ENCODE measurements at regions not wholly inside any gene's neighbourhood (a gene's known extent, or its start where the extent isn't known, plus 50 kb on each side); places are given as distances from the start of the nearest gene placed in this dataset.

- no peaks in the 10 kb centered on the region for H3K27me3 ChIP-seq (ENCODE audit: control insufficient read depth, insufficient read depth, low read length)
- no peaks in the 10 kb centered on the region for H3K79me2 ChIP-seq
- no peak overlapping the region for H3K9ac ChIP-seq
- peaks cover 4% of the 10 kb centered on the region for H3K4me1 ChIP-seq
- no peak overlapping the region for H3K4me3 ChIP-seq (ENCODE audit: low read depth, low read length)
- H3K27ac ChIP-seq: no peak overlapping the region
- TF ChIP-seq, protein P1, sequence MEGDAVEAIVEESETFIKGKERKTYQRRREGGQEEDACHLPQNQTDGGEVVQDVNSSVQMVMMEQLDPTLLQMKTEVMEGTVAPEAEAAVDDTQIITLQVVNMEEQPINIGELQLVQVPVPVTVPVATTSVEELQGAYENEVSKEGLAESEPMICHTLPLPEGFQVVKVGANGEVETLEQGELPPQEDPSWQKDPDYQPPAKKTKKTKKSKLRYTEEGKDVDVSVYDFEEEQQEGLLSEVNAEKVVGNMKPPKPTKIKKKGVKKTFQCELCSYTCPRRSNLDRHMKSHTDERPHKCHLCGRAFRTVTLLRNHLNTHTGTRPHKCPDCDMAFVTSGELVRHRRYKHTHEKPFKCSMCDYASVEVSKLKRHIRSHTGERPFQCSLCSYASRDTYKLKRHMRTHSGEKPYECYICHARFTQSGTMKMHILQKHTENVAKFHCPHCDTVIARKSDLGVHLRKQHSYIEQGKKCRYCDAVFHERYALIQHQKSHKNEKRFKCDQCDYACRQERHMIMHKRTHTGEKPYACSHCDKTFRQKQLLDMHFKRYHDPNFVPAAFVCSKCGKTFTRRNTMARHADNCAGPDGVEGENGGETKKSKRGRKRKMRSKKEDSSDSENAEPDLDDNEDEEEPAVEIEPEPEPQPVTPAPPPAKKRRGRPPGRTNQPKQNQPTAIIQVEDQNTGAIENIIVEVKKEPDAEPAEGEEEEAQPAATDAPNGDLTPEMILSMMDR (IDR thresholded peaks at IDR 0.05): no peak
- peak overlapping the region; percentile 41 for H3K4me2 ChIP-seq (ENCODE audit: low read length)
- no peaks in the 10 kb centered on the region for H3K36me3 ChIP-seq (ENCODE audit: control insufficient read depth, insufficient read depth, low read length)
- H2AFZ ChIP-seq: peak overlapping the region; percentile 54
- H3K9me3 ChIP-seq (ENCODE audit: control insufficient read depth, low read length): no peaks in the 10 kb centered on the region
Measured at GRCh38 chr16:77555791-77556190, 121.0 kb upstream of the ADAMTS18 start.

DNA sequence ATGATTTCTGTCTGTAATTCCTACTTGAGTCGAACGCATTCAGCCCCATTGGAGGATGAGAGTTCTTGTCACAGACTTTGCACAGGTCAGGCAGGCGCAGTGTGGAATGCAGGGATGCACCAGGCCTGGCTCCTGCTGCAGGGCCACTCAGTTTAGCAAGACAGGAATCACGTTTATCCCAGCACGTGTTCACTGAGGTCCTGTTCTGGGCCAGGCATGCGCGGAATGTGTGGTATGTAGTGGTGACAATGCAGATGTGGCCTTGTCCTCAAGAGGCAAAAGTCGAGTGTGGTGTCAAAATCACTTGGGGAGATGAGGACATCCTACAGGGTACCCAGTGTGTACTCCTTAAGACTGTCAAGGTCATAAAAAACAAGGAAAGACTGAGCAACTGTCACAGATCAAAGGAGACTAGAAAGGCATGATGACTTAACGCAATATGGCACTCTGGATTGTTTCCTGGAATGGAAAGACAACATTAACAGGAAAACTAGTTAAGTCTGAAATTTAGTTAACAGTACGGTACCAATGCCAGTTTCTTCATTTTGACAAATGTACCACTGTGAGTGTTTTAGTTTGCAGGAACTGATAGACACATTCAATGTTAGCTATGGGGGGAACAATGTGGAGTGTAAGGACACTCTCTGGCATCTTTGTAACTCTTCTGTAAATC, 121.5 kb upstream of the ADAMTS18 start:
- peak overlapping the region; percentile 54 for H2AFZ ChIP-seq
- no peak overlapping the region for H3K4me2 ChIP-seq (ENCODE audit: low read length)
- no peak overlapping the region for H3K27ac ChIP-seq
- no peak overlapping the region for H3K9ac ChIP-seq
- H3K36me3 ChIP-seq (ENCODE audit: control insufficient read depth, insufficient read depth, low read length): no peaks in the 10 kb centered on the region
- TF ChIP-seq, protein P1 (IDR thresholded peaks at IDR 0.05): no peak
- H3K27me3 ChIP-seq (ENCODE audit: control insufficient read depth, insufficient read depth, low read length): no peaks in the 10 kb centered on the region
- H3K4me1 ChIP-seq: peaks cover 4% of the 10 kb centered on the region
- no peak overlapping the region for H3K4me3 ChIP-seq (ENCODE audit: low read depth, low read length)
- no peaks in the 10 kb centered on the region for H3K79me2 ChIP-seq
- no peaks in the 10 kb centered on the region for H3K9me3 ChIP-seq (ENCODE audit: control insufficient read depth, low read length)

DNA sequence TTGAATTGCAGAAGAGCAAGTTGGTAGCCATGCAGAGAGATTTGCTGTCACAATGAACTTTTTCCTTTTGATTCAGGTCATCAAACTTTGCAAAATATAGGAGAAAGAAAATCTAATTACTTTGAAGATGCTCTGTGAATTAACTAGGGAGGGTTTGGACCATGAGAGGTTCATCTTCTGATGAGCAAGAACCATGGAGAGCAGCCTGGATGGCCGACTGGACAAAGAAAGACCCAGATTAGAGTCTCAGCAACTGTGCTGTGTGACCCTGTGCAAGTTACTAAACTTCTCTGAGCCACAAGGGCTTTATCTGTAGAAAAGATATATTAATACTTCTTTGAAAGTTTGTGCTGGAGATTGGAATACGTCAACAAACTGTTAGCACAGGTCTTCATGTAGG, 122.6 kb upstream of the ADAMTS18 start:
- Histone ChIP-seq H2AFZ (no peak overlapping the region), H3K9ac (no peak overlapping the region), H3K27ac (no peak overlapping the region), H3K4me3 (ENCODE audit: low read depth, low read length) (no peak overlapping the region), H3K4me2 (ENCODE audit: low read length) (no peak overlapping the region), H3K27me3 (ENCODE audit: control insufficient read depth, insufficient read depth, low read length) (no peaks in the 10 kb centered on the region), H3K9me3 (ENCODE audit: control insufficient read depth, low read length) (no peaks in the 10 kb centered on the region), H3K79me2 (no peaks in the 10 kb centered on the region), H3K36me3 (ENCODE audit: control insufficient read depth, insufficient read depth, low read length) (no peaks in the 10 kb centered on the region), H3K4me1 (peaks cover 4% of the 10 kb centered on the region)
- TF ChIP-seq, protein P1 (IDR thresholded peaks at IDR 0.05): no peak

- TF ChIP-seq, protein P1 (IDR thresholded peaks at IDR 0.05): no peak
- no peaks in the 10 kb centered on the region for H3K27me3 ChIP-seq (ENCODE audit: control insufficient read depth, insufficient read depth, low read length)
Measured at GRCh38 chr16:77558786-77559185, 124.0 kb upstream of the ADAMTS18 start.

GRCh38 chr16:77562497-77562896, 127.7 kb upstream of the ADAMTS18 start:
- no peaks in the 10 kb centered on the region for H3K9me3 ChIP-seq (ENCODE audit: control insufficient read depth, low read length)
- no peak overlapping the region for H2AFZ ChIP-seq
- H3K4me3 ChIP-seq (ENCODE audit: low read depth, low read length): no peak overlapping the region
- no peak overlapping the region for H3K9ac ChIP-seq
- H3K27ac ChIP-seq: no peak overlapping the region
- H3K79me2 ChIP-seq: no peaks in the 10 kb centered on the region
- TF ChIP-seq, protein P1 (IDR thresholded peaks at IDR 0.05): no peak
- H3K36me3 ChIP-seq (ENCODE audit: control insufficient read depth, insufficient read depth, low read length): no peaks in the 10 kb centered on the region
- H3K4me2 ChIP-seq (ENCODE audit: low read length): no peak overlapping the region
- H3K4me1 ChIP-seq: no peaks in the 10 kb centered on the region
- H3K27me3 ChIP-seq (ENCODE audit: control insufficient read depth, insufficient read depth, low read length): no peaks in the 10 kb centered on the region

More at GRCh38 chr16:77558786-77559185, 124.0 kb upstream of the ADAMTS18 start:
- H3K9ac ChIP-seq: no peak overlapping the region
- H3K36me3 ChIP-seq (ENCODE audit: control insufficient read depth, insufficient read depth, low read length): no peaks in the 10 kb centered on the region
- no peak overlapping the region for H2AFZ ChIP-seq
- H3K4me1 ChIP-seq: peaks cover 4% of the 10 kb centered on the region
- H3K4me3 ChIP-seq (ENCODE audit: low read depth, low read length): no peak overlapping the region
- H3K4me2 ChIP-seq (ENCODE audit: low read length): no peak overlapping the region
- H3K79me2 ChIP-seq: no peaks in the 10 kb centered on the region
- H3K27ac ChIP-seq: no peak overlapping the region
- no peaks in the 10 kb centered on the region for H3K9me3 ChIP-seq (ENCODE audit: control insufficient read depth, low read length)
